CD4-positive, CD25-positive, alpha-beta regulatory T cell (primary cell): ENCODE measurements at regions not wholly inside any gene's neighbourhood (a gene's known extent, or its start where the extent isn't known, plus 50 kb on each side); places are given as distances from the start of the nearest gene placed in this dataset.

Experiments
- ATAC-seq, 2 donors: fragments of 150-1000 bp; cut with Tn5 transposase; one replicate each; pipeline ENCODE4 v1.10.0; 2021; ENCODE audit warnings: low read depth in 2 of 2, moderate number of reproducible peaks in 2 of 2, moderate library complexity in 1 of 2
- DNase-seq, 3 donors: peaks; one replicate each; pipeline versions ENCODE4 v3.0.0 to v3.0.0-alpha.2; 2012 to 2022; ENCODE audit warnings: mixed read lengths in 1 of 3
- H3K27ac ChIP-seq: one replicate; pipeline ENCODE4 v1.7.0; 2013; ENCODE audit warnings: mild to moderate bottlenecking, low read length; ENCODE audit not compliant: insufficient read depth, poor library complexity, severe bottlenecking
- H3K27me3 ChIP-seq: one replicate; pipeline ENCODE4 v1.7.0; 2013; ENCODE audit warnings: low read length; ENCODE audit not compliant: control insufficient read depth, insufficient read depth
- H3K36me3 ChIP-seq: one replicate; pipeline ENCODE4 v1.7.0; 2013; ENCODE audit warnings: mild to moderate bottlenecking, low read length, moderate library complexity; ENCODE audit not compliant: control insufficient read depth, insufficient read depth
- H3K4me1 ChIP-seq: 2 replicates; pipeline ENCODE4 v1.7.0; 2013; ENCODE audit warnings: mild to moderate bottlenecking, low read length; ENCODE audit not compliant: insufficient read depth, control insufficient read depth, poor library complexity, severe bottlenecking
- H3K4me3 ChIP-seq: one replicate; pipeline ENCODE4 v1.7.0; 2013; ENCODE audit warnings: low read depth, mild to moderate bottlenecking, low read length, moderate library complexity
- H3K9me3 ChIP-seq, 2 experiments: 1 replicate in 1 of 2; 2 replicates in 1 of 2; pipeline ENCODE4 v1.7.0; 2013; ENCODE audit warnings: low read length in 2 of 2, mild to moderate bottlenecking in 1 of 2, moderate library complexity in 1 of 2; ENCODE audit not compliant: control insufficient read depth in 2 of 2
- H3K27ac Mint-ChIP-seq, 3 donors: one replicate each; pipeline ENCODE4 v1.8.0; 2020 to 2022; ENCODE audit warnings: mild to moderate bottlenecking in 3 of 3, mixed read lengths in 3 of 3, moderate library complexity in 2 of 3
- H3K27me3 Mint-ChIP-seq: one replicate; pipeline ENCODE4 v1.8.0; 2022; ENCODE audit warnings: mild to moderate bottlenecking, mixed read lengths
- H3K36me3 Mint-ChIP-seq: one replicate; pipeline ENCODE4 v1.8.0; 2020; ENCODE audit warnings: mixed read lengths
- H3K4me1 Mint-ChIP-seq, 4 donors: one replicate each; pipeline ENCODE4 v1.8.0; 2020 to 2022; ENCODE audit warnings: mixed read lengths in 4 of 4, mild to moderate bottlenecking in 1 of 4
- H3K4me3 Mint-ChIP-seq, 4 donors: one replicate each; pipeline ENCODE4 v1.8.0; 2020 to 2022; ENCODE audit warnings: mild to moderate bottlenecking in 4 of 4, mixed read lengths in 4 of 4, moderate library complexity in 3 of 4
- H3K9me3 Mint-ChIP-seq, 7 donors: one replicate each; pipeline ENCODE4 v1.8.0; 2020 to 2022; ENCODE audit warnings: mixed read lengths in 7 of 7, mild to moderate bottlenecking in 3 of 7, moderate library complexity in 2 of 7

DNA sequence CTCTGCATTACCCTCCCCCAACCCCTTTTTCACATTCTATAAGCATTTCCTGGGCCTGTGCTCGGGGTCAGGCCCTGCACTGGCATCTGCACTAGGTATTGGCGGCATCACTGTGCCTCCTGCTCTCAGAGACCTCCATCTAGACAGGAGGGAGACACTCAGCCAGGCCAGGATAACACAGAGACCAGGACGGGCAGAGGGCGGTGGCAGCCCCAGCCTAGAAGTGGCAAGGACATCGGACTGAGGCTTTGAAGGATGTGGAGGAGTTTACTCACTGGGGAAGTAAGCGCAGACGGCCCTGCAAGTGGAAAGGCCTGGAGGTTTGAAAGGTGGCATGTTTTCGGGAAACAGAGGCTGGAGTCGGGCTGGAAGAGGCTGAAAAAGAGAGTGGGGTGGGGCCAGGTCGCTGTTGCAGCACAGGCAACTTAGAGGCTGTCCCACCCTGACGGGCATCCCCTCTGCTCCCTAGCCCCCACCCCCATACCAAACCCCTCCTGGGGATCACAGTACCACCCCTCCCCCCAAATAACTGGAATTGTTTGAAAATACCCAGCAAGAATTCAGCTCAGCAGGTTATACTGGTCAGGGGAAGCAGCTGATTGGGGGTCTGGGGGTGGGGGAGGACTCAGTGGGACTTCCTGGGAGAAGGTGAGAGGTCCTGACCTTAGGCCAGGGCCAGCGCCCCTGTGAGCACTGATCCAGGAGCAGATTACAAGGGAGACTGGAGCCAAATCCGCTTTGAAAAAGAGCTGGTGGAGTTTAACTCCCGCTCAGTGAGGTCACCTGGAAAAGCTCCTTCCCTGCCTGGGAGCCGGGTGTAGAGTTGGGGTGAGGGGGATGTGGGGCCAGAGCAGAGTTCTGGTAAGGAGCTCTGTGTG lies 121.8 kb upstream of the WNT4 start:
- Mint-ChIP-seq H3K27me3 (no peaks in the 10 kb centered on the region), H3K27ac (no peak overlapping the region), H3K36me3 (no peaks in the 10 kb centered on the region), H3K9me3 (peaks cover 0 to 1% (median 0%) of the 10 kb centered on the region in 7 donors), H3K4me1 (no peaks in the 10 kb centered on the region), H3K4me3 (no peak overlapping the region)
- Histone ChIP-seq H3K4me3 (no peak overlapping the region), H3K36me3 (no peaks in the 10 kb centered on the region), H3K9me3 (no peaks in the 10 kb centered on the region), H3K27me3 (no peaks in the 10 kb centered on the region), H3K27ac (no peak overlapping the region), H3K4me1 (no peaks in the 10 kb centered on the region)
- DNase-seq (no peak), ATAC-seq (no peak)

DNA sequence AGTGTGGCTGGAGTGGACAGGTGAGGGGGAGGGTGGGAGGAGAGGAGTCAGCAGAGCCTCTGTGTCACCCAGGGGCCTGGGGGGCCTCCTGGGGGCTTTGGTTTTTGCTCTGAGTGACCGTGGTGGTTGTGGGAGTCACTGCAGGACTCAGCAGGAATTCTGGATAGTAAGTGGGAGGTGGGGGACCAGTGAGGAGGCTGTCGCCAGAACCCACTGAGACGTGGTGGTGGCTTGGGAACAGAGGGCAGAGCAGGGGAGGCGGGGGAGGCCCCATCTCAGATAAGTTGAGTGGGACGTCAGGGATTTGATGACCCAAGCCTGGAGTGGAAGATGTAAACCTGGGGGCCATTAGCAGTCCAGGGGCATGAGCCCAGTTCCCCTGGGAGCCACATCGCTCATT lies 123.2 kb upstream of the WNT4 start:
- Mint-ChIP-seq H3K9me3 (peaks cover 0 to 1% (median 0%) of the 10 kb centered on the region in 7 donors), H3K27ac (no peak overlapping the region), H3K4me3 (no peak overlapping the region), H3K27me3 (no peaks in the 10 kb centered on the region), H3K36me3 (no peaks in the 10 kb centered on the region), H3K4me1 (no peaks in the 10 kb centered on the region)
- no peaks in the 10 kb centered on the region for H3K4me1 ChIP-seq
- no peak for DNase-seq
- no peaks in the 10 kb centered on the region for H3K27me3 ChIP-seq
- H3K9me3 ChIP-seq: no peaks in the 10 kb centered on the region
- no peaks in the 10 kb centered on the region for H3K36me3 ChIP-seq
- H3K27ac ChIP-seq: no peak overlapping the region
- no peak for ATAC-seq
- H3K4me3 ChIP-seq: no peak overlapping the region

DNA sequence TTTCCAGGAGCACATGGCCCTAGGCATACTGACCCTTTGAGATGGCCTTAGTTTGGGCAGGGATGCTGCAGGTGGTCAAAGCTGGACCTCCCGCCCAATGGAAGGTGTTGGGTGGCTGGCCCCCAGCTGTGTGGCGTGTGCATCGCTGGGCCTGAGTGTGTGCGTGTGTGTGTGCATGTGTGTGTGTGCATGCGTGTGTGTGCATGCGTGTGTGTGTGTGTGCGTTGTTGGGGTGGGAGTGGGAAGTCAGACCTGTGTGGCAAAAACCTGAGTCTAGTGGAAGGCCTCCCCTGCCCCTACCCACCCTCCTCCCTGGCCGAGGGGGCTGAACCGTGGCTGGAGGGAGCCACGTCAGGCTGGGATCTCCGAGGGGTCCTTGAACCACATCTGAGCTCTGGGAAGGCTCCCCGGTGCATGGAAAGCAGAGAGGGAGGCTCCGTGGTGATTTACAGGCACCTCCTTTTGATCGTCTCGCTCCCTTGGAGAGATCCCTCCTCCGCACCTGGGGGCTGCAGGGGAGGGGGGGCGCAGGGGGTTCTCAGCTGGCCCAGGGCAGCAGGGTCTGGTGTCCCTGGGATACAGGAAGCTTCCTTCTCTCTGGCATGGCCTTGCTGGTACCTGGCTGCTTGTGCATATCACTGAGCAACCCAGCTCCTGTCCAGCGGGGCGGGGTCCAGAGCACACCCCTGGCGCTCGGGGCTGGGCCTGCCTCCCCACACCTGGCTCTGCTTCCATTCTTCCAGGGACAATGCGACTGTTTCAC lies 124.7 kb upstream of the WNT4 start:
- peaks cover 0 to 5% (median 0%) of the 10 kb centered on the region in 7 donors for H3K9me3 Mint-ChIP-seq
- H3K27ac Mint-ChIP-seq: no peak overlapping the region
- H3K4me1 Mint-ChIP-seq: peaks cover 0 to 7% (median 0%) of the 10 kb centered on the region in 4 donors
- H3K9me3 ChIP-seq: no peaks in the 10 kb centered on the region
- H3K27me3 ChIP-seq: no peaks in the 10 kb centered on the region
- DNase-seq (no peak), ATAC-seq (no peak)
- H3K27ac ChIP-seq: no peak overlapping the region
- no peak overlapping the region for H3K4me3 ChIP-seq
- H3K4me3 Mint-ChIP-seq: no peak overlapping the region
- H3K36me3 Mint-ChIP-seq: no peaks in the 10 kb centered on the region
- H3K4me1 ChIP-seq: no peaks in the 10 kb centered on the region
- no peaks in the 10 kb centered on the region for H3K27me3 Mint-ChIP-seq
- no peaks in the 10 kb centered on the region for H3K36me3 ChIP-seq

DNA sequence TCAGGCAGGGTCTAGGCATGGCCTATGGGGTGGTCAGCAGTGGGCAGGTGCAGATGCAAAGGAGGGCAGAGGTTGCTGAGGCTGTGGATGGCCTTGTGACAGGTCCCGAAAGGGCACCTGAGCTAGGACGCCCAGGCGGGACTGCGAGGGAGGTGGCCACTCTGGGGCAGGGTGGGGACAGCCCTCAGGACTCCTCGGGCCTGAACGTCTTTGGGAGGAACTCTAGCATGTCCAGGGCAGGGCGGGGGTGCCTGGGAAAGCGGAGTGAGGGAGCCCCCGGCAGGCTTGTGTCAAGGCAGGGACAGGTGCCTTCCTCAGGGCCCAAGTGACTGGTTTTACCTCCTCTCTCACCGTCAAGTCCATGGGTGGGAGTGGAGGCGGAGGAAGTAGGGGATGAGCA lies 125.4 kb upstream of the WNT4 start:
- Mint-ChIP-seq H3K36me3 (no peaks in the 10 kb centered on the region), H3K27me3 (no peaks in the 10 kb centered on the region), H3K27ac (no peak overlapping the region), H3K4me1 (peaks cover 0 to 7% (median 0%) of the 10 kb centered on the region in 4 donors), H3K4me3 (no peak overlapping the region), H3K9me3 (peaks cover 0 to 5% (median 0%) of the 10 kb centered on the region in 7 donors)
- DNase-seq (no peak), ATAC-seq (no peak)
- H3K4me1 ChIP-seq: no peaks in the 10 kb centered on the region
- H3K9me3 ChIP-seq: no peaks in the 10 kb centered on the region
- no peaks in the 10 kb centered on the region for H3K36me3 ChIP-seq
- no peak overlapping the region for H3K27ac ChIP-seq
- H3K4me3 ChIP-seq: no peak overlapping the region
- H3K27me3 ChIP-seq: no peaks in the 10 kb centered on the region

DNA sequence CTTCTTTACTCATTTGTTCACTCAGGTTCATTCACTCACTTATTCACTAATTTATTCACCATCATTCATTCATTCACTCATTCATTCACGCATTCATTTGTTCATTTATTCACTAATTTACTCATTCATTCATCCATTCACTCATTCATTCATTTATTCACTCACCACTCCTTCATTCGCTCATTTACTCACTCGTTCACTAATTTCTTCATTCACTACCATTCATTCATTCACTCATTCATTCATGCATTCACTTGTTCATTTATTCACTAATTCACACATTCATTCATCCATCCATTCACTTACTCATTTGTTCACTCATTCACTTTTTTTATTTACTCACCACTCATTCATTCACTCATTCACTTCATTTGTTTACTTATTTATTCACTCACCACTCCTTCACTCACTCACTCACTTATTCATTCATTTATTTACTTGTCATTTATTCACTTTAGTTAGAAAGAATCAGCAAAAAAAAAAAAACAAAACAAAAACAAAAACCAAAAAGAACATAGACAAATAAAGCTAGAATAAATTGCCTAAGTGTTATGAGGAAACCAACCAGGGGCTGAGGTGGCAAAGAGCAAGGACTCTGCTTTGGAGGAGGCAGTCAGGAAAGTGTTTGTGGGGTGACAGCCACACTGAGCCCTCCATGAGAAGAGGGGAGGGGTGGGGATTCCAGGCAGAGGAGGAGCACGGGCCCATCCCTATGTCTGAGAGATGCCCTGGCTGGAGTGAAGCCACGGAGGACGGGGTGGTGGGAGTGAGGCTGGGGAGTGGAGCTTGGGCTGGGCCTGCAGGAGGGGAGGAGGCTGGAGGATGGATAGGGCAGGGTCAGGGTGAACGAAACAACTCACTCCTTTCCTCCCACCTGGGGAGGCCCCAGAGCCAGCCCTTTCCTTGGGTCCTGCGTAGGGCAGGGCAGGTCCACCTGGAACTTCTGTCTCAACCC lies 129.2 kb upstream of the WNT4 start:
- H3K27me3 Mint-ChIP-seq: no peaks in the 10 kb centered on the region
- Histone ChIP-seq H3K27ac (no peak overlapping the region), H3K4me1 (no peaks in the 10 kb centered on the region), H3K4me3 (no peak overlapping the region), H3K9me3 (no peaks in the 10 kb centered on the region), H3K36me3 (no peaks in the 10 kb centered on the region), H3K27me3 (no peaks in the 10 kb centered on the region)
- no peak overlapping the region for H3K4me3 Mint-ChIP-seq
- DNase-seq (no peak), ATAC-seq (no peak)
- peaks cover 0 to 5% (median 0%) of the 10 kb centered on the region in 7 donors for H3K9me3 Mint-ChIP-seq
- H3K27ac Mint-ChIP-seq: no peak overlapping the region
- no peaks in the 10 kb centered on the region for H3K36me3 Mint-ChIP-seq
- peaks cover 0 to 7% (median 0%) of the 10 kb centered on the region in 4 donors for H3K4me1 Mint-ChIP-seq

DNA sequence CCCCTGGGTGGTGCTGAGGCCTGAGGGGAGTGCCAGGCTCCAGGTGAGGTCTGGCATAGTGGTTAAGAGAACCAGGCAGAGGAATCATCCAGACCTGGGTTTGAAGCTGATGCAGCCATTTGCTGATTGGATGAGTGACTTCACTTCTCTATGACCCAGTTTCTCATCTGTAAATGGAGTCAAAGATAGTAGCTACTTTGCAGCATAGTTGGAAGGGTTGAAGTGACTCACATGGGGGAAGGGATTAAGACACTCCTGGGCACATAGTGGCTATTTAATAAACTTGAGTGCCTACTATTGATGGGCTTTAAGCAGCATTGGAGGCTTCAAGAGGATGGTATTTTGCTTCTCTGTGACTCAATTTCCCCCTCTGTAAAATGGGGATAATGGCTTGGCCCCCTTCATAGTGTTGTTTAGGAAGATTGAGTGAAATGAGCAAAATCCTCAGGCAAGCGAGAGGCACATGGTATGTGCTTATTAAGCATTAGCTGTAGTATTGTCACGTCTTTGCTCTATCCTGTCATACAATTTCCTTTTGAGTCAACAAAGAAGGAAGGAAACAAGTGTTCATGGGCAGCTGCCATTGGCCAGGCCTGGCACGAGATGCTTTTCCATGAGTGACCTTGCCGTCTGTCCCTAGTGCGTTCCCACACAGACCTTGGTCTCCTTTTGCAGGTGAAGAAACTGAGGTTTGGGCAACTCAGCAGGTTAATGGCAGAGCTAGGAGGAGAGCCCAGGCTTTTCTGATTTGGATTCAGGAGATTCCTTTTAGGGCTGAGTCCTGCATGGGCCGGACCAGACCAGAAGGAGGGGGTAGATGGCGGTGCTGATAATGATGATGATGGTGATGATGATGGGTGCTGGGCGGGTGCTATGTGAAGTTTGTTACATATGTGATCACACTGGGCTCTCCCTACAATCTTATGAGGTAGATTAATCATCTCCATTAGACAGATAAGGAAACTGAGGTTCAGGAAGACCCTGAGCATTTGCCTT lies 131.1 kb upstream of the WNT4 start:
- Mint-ChIP-seq H3K9me3 (peaks cover 0 to 5% (median 0%) of the 10 kb centered on the region in 7 donors), H3K36me3 (no peaks in the 10 kb centered on the region), H3K4me1 (peaks cover 0 to 7% (median 0%) of the 10 kb centered on the region in 4 donors), H3K4me3 (no peak overlapping the region), H3K27me3 (peaks cover 2% of the 10 kb centered on the region), H3K27ac (no peak overlapping the region)
- DNase-seq (no peak), ATAC-seq (no peak)
- Histone ChIP-seq H3K4me3 (no peak overlapping the region), H3K27me3 (no peaks in the 10 kb centered on the region), H3K4me1 (no peaks in the 10 kb centered on the region), H3K27ac (no peak overlapping the region), H3K9me3 (no peaks in the 10 kb centered on the region), H3K36me3 (no peaks in the 10 kb centered on the region)
